Femur (tissue), 1 donor: ENCODE measurements at regions not wholly inside any gene's neighbourhood (a gene's known extent, or its start where the extent isn't known, plus 50 kb on each side); places are given as distances from the start of the nearest gene placed in this dataset.

ENCODE experiments used
- DNase-seq: peaks from one replicate; pipeline ENCODE4 v3.0.0-alpha.2; 2017

DNA sequence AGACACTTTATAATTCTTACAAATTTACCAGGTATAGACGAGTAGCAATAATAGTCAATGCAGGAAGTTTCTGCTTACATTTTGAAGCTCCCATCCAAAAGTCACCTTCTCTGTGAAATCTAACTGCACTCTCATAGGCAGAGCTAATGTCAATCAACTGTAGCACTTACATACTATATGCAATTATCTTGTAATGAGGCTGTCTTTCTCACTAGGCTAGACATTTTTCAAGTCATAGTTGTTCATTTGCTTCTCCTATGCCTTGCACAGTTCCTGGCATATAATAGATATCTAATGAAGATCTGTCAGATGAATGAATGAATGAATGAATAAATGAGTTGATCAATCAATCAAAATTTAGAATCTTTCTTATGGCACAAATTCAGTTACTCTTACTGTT, 273.0 kb upstream of the DAB1 start:
- no peak for DNase-seq

DNA sequence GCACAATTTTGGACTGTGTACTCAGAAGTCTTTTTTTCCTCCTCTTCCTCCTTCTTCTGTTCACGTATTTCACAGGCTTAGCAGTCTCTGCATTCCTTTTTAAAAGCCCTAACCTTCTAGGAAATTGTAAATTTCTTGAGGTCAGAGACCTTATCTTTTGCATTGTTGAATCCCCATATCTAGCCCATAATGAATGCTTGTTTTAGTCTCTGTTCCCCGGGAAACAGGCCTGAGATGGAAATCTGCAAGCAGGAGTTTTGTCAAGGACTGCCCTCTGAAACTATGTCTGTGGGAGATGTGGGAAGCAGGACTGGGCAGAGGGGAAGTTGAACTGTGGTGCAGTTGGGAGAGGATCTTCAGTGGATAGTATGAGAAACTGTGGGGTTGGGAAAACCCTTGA, 272.2 kb upstream of the DAB1 start:
- DNase-seq = no peak

DNA sequence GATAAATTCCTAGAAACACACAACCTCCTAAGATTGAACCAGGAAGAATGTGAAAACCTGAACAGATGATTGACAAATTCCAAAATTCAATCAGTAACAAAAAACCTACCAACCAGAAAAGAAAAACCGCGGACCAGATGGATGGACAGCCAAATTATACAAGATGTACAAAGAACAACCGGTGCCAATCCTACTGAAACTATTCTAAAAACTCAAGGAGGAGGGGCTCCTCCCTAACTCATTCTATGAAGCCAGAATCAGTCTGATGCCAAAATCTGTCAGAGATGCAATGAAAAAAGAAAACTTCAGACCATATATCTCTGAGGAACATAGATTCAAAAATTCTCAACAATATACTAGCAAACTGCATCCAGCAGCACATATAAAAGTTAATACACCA, 262.4 kb upstream of the DAB1 start:
- no peak for DNase-seq

GRCh38 chr1:57683037-57683942, 259.4 kb upstream of the DAB1 start:
- DNase-seq = peak; percentile 20

GRCh38 chr1:57678138-57678537, 254.3 kb upstream of the DAB1 start:
- DNase-seq = no peak

DNA sequence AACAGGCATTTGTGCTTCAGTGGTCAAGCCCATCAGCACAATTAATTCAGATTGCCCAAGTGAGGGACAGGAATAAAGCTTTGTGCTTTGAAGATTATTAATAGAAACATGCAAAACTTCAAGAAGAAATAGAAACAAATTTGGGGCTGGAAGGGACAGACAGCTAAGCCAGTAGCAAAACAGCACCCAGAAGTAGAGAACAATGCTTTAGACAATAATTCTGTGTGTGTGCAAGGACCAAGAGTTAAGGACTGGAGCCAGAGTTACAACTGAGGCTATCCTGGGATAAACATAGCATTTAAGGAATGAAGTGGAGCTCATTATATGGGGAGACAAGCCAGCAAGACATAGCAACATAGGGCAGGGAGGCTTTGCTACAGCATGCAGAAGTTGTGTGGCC, 251.9 kb upstream of the DAB1 start:
- no peak for DNase-seq

GRCh38 chr1:57674801-57675200, 250.9 kb upstream of the DAB1 start:
- no peak for DNase-seq

DNA sequence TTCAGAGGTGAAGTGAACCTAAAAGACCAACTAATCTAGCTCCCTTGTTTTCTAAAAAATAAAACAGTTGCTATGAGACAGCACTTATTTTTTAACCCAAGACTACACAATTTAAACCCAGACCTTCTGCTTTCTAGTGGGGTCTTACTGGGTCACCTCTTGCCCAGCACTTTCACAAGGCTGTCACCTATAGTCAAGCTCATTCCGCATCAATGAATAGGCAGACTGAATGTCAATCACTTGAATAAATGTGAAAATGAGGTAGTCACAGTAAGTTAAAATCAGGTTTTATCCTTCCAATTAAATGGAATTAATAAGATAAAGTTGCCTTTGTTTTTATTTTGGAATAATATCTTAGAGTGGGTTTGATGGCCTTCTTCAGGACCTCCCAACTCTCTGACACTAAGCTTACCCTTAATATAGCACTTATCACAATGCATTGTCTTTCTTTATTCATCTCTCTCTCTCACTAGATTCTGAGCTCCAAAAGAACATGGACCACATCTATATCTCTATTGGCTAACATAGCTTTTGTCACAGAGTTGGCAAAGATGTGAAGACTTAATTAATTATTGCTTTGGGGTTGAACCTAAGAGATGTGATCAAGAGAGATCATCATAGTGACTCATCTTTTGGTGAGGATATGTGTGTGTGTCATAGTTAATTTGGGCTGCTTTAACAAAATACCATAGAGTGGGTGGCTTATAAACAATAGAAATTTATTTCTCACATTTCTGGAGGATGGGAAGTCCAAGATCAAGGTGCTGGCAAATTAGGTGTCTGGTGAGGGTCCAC, 248.7 kb upstream of the DAB1 start:
- no peak for DNase-seq

- DNase-seq = no peak
These were observed 247.9 kb upstream of the DAB1 start for GRCh38 chr1:57671750-57672149.

DNA sequence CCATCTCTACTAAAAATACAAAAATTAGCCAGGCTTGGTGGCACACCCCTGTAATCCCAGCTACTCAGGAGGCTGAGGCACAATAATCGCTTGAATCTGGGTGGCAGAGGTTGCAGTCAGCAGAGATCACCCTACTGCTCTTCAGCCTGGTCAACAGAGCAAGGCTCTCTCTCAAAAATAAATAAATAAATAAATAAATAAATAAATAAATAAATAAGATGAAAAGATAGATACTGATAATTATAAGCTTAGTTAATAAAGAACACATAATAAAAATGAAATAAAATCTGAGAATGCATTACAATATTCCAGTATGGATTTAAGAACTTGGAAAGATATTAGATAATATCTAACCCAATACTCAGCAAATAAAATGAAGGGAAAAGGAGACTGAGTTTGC, 235.9 kb upstream of the DAB1 start:
- no peak for DNase-seq

DNA sequence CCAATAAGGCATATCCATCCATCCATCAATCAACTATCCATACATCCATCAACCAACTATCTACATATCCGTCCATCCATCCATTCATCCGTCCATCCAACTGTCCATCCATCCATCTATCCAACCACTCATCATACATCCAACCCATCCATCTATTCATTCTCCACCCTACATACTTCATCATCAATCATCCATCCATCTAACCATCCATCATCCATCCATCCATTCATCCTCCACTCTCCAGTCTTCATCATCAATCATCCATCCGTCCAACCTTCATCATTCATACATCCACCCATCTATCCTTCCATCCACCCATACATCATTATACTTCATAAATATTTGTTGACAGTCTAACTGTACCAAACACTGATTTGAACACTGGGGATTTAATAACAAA, 231.3 kb upstream of the DAB1 start:
- DNase-seq = no peak

DNA sequence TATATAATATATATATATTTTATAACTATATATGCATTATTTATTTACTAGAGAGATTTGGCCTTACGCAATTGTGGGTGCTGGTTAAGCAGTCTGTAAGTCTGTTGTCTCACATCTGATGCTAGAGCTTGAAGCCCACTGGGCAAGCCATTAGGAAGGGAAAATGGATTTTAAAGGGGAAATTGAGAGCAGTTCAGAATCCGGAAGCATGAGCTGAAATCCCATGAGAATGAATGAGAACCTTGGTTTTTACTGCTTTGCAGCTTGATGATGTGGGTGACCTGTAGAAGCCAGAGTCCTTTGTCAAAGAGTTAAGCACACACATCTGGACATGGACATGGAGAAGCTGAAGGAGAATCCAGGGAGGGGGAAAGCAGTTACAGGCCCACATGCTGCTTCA, 220.8 kb upstream of the DAB1 start:
- DNase-seq = no peak

DNA sequence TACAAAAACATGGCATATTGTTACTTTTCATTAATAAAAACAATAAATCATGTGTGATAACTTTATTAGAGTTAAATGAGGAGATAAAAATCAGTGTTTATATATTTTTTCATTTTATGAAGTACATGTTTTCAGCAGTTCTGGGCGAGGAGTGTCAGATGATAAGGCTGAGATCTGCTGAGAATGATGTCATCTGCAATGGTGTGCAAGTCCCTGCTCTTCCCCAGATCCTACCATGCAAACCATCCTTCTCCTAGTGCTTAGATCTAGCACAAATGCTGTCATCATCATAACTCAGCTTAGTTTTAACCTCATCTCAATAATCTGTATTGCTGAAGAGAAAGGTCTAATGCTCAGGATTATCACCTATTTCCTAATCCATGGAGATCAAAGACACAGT, 214.4 kb upstream of the DAB1 start:
- DNase-seq = no peak

- DNase-seq = no peak
These were observed 213.3 kb upstream of the DAB1 start for GRCh38 chr1:57637155-57637554.

- DNase-seq = no peak
These were observed 210.0 kb upstream of the DAB1 start for GRCh38 chr1:57633881-57634280.

DNA sequence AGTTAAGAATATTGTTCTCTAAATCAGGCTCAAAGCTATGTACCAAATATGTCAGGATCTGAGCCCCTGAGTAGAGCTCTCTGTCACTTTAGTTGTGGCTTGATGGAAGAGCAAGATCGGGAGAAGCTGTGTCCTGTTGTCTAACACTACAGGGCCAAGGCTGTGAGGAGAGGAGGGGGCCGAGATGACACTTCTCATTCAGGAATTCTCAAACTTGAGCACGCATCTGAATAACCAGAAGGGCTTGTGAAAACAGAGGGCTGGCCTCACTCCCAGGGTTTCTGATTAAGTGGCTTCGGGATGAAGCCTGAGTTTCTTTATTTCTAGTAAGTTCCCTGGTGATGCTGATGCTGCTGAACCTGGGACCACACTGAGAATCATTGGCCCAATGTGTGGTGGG, 209.2 kb upstream of the DAB1 start:
- no peak for DNase-seq

GRCh38 chr1:57632401-57632800, 208.5 kb upstream of the DAB1 start:
- DNase-seq = no peak

DNA sequence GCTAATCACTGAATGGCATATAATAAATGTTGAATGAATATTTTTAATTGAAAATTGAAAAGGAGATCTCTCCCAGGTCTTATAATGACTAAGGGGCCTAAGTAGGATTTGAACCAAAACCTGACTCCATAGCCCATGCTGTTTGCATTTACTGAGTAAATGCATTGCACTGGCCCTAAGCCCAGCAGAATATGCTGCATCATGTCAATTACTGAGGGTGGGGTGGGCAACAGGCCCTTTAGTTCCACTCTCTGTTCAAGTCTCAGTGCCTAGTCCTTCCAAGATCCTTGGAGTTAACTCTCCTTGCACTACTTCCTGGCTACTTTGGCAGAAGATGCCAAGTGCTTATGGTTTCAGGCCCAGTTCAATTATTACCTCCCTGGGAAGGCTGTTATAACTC, 203.8 kb upstream of the DAB1 start:
- DNase-seq = no peak

- no peak for DNase-seq
These were observed 200.1 kb upstream of the DAB1 start for GRCh38 chr1:57623791-57624538.

DNA sequence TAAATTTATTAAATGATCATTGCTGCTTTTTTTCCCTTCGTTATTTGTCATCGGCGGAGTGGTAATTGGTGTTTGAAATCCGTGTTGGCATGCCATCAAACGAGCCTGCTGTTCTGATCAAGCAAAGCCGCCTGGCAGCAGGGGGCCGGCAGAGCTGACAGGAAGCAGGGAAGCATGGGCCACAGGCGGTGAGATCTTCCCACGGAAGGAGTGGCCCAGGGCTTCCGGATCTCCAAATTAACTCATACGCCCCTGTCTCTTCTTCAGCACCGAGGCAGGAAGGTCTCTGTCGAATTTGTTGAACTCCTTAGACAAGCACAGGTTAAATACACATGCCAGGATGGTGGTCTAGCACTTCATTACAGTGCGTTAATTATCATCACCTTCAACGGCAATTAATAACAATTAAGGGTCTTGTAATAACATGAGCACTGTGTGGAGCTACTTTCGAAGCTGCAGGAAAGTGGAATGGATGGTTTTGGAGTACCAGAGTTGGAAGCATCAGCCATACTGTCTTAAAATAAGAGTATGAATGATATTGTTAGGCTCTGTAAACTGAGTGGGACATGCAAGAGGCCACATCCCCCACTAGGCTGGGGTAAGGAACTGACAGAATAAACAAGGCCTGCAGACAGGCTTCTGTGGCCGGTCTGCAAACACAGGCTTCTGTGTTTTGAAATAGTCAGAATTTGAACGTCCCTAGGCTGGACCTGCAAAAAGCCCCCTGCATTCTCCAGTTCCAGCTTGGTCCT, 199.4 kb upstream of the DAB1 start:
- peak; percentile 54 for DNase-seq

DNA sequence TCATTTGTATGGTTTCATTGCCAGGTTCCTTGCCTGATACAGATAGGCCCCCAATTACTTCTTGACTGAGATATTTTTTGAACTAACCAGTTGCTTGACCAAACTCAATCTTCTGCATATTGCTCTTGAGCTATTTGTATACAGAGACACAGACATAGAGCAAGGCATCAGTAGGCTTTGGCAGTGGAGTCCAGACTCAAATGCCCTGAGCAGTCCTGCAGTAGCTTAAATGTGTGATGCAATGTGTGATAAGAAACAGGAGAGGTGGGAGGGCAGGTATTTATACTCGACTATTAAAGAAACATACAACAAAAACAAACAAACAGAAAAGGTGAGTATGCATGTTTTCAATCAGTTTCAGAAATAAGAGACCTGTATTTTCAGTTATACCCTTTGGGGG, 197.9 kb upstream of the DAB1 start:
- DNase-seq = no peak

DNA sequence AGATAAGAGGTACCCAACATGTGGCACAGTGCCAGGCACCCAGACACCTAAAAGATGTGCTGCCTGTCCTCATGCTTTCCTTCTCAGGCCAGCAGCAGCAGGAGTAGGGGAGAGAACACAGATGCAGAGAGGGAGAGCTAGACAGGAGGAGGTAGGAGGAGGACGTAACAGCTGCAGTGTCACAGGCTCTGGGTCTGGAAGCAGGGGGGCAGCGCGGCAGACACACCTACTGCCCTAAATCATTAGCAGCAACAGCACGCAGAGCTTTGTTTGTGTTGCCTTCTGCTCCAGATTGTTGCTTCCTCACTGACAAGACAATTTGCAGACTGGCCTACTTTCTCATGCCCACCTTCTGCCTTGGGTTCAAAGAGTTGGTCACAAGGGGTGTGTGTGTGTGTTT, 196.7 kb upstream of the DAB1 start:
- DNase-seq = peak; percentile 22

DNA sequence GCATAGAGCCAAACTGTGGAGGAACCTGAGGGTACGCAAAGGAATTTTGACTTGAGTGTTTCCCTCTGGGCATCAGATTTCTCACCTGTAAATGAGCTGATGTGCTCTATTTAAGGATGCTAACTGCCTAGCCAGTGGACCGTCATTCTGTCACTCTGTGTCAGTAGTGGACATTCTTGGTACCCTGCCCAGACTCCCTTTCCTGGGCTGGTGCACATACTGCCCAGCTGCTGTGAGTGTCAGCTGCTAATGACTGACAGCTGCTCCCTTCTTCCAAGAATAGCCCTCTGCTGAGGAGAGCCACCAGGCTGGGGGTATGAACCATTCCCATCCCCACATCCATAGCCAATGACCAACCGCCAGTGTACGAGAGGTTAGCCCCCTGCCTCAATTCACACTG, 193.1 kb upstream of the DAB1 start:
- peak; percentile 65 for DNase-seq
